Esophagus squamous epithelium (tissue), 5 donors: ENCODE measurements at regions not wholly inside any gene's neighbourhood (a gene's known extent, or its start where the extent isn't known, plus 50 kb on each side); places are given as distances from the start of the nearest gene placed in this dataset.

Experiments
- DNase-seq: peaks from one replicate; lab custom pipeline; 2025; lab: John Stamatoyannopoulos, UW
- H3K27ac ChIP-seq, 4 donors: fragments of 200-600 bp; sonication (generic); one replicate each; pipeline ENCODE4 v1.5.1; 2016 to 2019; ENCODE audit warnings: mild to moderate bottlenecking in 1 of 4
- H3K27me3 ChIP-seq, 4 donors: fragments of 200-600 bp; sonication (generic); 1 replicate in 3 of 4; 2 replicates in 1 of 4; pipeline versions ENCODE4 v1.5.1 to v1.6.0; 2017 to 2021; ENCODE audit warnings: antibody characterized with exemption in 1 of 4
- H3K36me3 ChIP-seq, 3 donors: fragments of 200-600 bp; sonication (generic); one replicate each; pipeline ENCODE4 v1.5.1; 2016 to 2019
- H3K4me1 ChIP-seq, 3 donors: fragments of 200-600 bp; sonication (generic); one replicate each; pipeline ENCODE4 v1.5.1; 2017 to 2019
- H3K4me3 ChIP-seq, 4 donors: fragments of 200-600 bp; sonication (generic); 1 replicate in 3 of 4; 2 replicates in 1 of 4; pipeline ENCODE4 v1.5.1; 2016 to 2019; ENCODE audit warnings: mild to moderate bottlenecking in 2 of 4, moderate library complexity in 1 of 4
- H3K9me3 ChIP-seq, 3 donors: fragments of 200-600 bp; sonication (generic); one replicate each; pipeline ENCODE4 v1.5.1; 2016 to 2019
- POLR2A ChIP-seq, 4 donors: fragments of 450-650 bp; IDR thresholded peaks; one replicate each; pipeline ENCODE4 v1.6.1; 2017; ENCODE audit warnings: antibody characterized with exemption in 4 of 4, mild to moderate bottlenecking in 4 of 4, moderate library complexity in 3 of 4
- WGBS, 2 donors: methylation state at CpG; one replicate each; pipeline ENCODE4 v1.1.5; 2018; 5-methylcytosine and 5-hydroxymethylcytosine counted together
- intact Hi-C: fragments of 100-400 bp; cut with DNase I; formaldehyde crosslinking; loops from one replicate; pipeline ENCODE4 v1.15.0; 2022
- TF ChIP-seq, protein P1 (sequence below), 6 experiments: fragments of 450-650 bp in 4 of 6; fragments of 200-600 bp in 2 of 6; sonication (generic) in 2 of 6; IDR thresholded peaks; one replicate each; pipeline ENCODE4 v1.5.1; 2016 to 2019; ENCODE audit warnings: antibody characterized with exemption in 6 of 6, mild to moderate bottlenecking in 4 of 6, moderate library complexity in 4 of 6
- donor health status: DM: yes; HTN: yes; CAD: no.

GRCh38 chr10:59082249-59082648, 94.2 kb upstream of the PHYHIPL start:
- no peak overlapping the region for H3K4me3 ChIP-seq
- no peaks in the 10 kb centered on the region for H3K9me3 ChIP-seq
- H3K27me3 ChIP-seq: no peaks in the 10 kb centered on the region
- H3K27ac ChIP-seq: no peak overlapping the region
- no peak for DNase-seq
- intact Hi-C loops: no loop called here
- 58 to 77% methylated on average over 3 of the region's 3 CpGs for WGBS, 2 donors
- H3K4me1 ChIP-seq: peaks cover 0 to 37% (median 0%) of the 10 kb centered on the region in 3 donors
- H3K36me3 ChIP-seq: no peaks in the 10 kb centered on the region
- no peak for TF ChIP-seq POLR2A (IDR thresholded peaks at IDR 0.05)

DNA sequence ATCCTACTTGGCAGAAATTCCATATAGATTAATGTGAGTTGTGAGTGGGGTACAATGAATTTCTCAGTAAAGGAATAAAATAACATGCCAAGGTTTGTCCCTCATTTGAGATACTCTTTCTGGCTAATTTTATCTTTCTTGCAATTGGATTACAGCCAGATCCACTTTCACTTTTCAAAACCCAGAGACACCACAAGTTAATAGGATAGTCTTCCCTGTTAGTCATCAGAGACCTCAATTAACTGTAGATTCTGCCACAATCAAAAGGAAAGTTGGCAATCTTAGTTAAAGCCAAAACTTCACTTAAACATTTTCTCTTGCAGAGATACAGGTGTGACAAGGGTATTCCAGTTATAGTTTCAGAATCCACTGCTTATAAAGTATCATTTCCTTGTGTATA, 91.4 kb upstream of the PHYHIPL start:
- H3K36me3 ChIP-seq: no peaks in the 10 kb centered on the region
- H3K9me3 ChIP-seq: no peaks in the 10 kb centered on the region
- H3K27ac ChIP-seq: no peak overlapping the region
- TF ChIP-seq, protein P1, sequence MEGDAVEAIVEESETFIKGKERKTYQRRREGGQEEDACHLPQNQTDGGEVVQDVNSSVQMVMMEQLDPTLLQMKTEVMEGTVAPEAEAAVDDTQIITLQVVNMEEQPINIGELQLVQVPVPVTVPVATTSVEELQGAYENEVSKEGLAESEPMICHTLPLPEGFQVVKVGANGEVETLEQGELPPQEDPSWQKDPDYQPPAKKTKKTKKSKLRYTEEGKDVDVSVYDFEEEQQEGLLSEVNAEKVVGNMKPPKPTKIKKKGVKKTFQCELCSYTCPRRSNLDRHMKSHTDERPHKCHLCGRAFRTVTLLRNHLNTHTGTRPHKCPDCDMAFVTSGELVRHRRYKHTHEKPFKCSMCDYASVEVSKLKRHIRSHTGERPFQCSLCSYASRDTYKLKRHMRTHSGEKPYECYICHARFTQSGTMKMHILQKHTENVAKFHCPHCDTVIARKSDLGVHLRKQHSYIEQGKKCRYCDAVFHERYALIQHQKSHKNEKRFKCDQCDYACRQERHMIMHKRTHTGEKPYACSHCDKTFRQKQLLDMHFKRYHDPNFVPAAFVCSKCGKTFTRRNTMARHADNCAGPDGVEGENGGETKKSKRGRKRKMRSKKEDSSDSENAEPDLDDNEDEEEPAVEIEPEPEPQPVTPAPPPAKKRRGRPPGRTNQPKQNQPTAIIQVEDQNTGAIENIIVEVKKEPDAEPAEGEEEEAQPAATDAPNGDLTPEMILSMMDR (IDR thresholded peaks at IDR 0.05): no peak
- no peak for TF ChIP-seq POLR2A (IDR thresholded peaks at IDR 0.05)
- intact Hi-C loops: no loop called here
- H3K4me3 ChIP-seq: no peak overlapping the region
- H3K4me1 ChIP-seq: peaks cover 0 to 20% (median 0%) of the 10 kb centered on the region in 3 donors
- no peaks in the 10 kb centered on the region for H3K27me3 ChIP-seq
- no peak for DNase-seq

- H3K36me3 ChIP-seq: no peaks in the 10 kb centered on the region
- TF ChIP-seq POLR2A (IDR thresholded peaks at IDR 0.05): no peak
- H3K4me1 ChIP-seq: peaks cover 0 to 14% (median 0%) of the 10 kb centered on the region in 3 donors
- DNase-seq: no peak
- H3K9me3 ChIP-seq: no peaks in the 10 kb centered on the region
- no peak overlapping the region for H3K27ac ChIP-seq
- no peak overlapping the region for H3K4me3 ChIP-seq
- no peaks in the 10 kb centered on the region for H3K27me3 ChIP-seq
- intact Hi-C loops: no loop called here
- 68 to 71% methylated on average over 6 of the region's 6 CpGs for WGBS, 2 donors
Measured at GRCh38 chr10:59085711-59086502, 90.5 kb upstream of the PHYHIPL start.

DNA sequence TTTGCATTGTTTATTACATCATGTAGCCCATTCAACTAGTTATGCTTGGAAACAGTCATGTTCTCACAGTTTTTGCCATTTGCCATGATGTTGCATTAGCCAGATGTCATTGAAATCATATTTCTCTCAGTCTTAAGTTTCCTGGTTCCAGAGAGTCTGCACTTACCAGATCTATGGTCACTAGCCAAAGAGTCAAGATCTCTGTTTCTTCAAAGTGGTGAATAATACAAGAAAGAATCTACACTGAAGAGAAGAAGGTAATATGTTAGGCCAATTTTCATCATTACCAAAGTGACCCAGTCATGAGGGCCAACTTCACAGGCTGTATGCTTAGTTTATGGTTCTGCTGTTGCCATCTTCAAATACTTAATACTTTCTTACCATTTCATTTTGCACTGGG, 89.0 kb upstream of the PHYHIPL start:
- Histone ChIP-seq H3K27ac (no peak overlapping the region), H3K36me3 (no peaks in the 10 kb centered on the region), H3K4me3 (no peak overlapping the region), H3K4me1 (peaks cover 0 to 10% (median 0%) of the 10 kb centered on the region in 3 donors), H3K9me3 (no peaks in the 10 kb centered on the region), H3K27me3 (no peaks in the 10 kb centered on the region)
- TF ChIP-seq, protein P1 (IDR thresholded peaks at IDR 0.05): no peak
- no peak for TF ChIP-seq POLR2A (IDR thresholded peaks at IDR 0.05)
- intact Hi-C loops: no loop called here
- no peak for DNase-seq

DNA sequence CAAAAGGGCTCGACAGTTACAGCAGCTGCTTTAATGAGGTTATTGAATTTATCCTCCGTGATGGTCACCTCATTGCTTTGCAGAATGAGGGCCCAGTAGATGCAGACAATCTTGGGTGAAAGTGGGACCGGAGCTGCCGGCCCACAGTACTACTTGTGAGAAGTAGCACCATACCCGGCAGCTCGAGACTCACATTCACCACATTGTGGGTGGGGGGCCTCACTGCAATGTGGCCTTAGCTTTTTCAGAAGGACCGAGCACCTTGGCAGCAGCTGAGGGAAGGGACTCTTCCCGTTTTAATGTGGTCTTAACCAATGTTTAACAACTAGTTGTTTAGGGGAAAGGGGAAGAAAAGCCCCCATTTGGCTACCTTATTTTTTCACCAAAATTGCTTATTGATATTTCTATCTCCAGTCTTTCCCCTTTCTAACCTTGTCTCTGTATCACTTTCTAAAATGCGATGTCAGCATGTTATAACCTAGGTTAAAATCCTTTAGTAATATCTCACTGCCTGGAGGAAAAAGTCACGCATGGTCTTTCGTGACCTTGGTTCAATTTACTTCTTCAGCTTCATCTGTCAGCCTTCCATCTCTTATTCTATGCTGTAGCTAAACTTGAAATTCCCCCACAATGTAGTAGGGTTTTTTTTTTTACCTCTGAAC, 87.4 kb upstream of the PHYHIPL start:
- H3K36me3 ChIP-seq: no peaks in the 10 kb centered on the region
- no peaks in the 10 kb centered on the region for H3K27me3 ChIP-seq
- no peak for DNase-seq
- H3K4me1 ChIP-seq: peaks cover 0 to 18% (median 0%) of the 10 kb centered on the region in 3 donors
- no peak overlapping the region for H3K4me3 ChIP-seq
- TF ChIP-seq POLR2A (IDR thresholded peaks at IDR 0.05): no peak
- TF ChIP-seq, protein P1 (IDR thresholded peaks at IDR 0.05): no peak
- intact Hi-C loops: no loop called here
- no peak overlapping the region for H3K27ac ChIP-seq
- no peaks in the 10 kb centered on the region for H3K9me3 ChIP-seq
- 84% methylated on average over 5 to 9 of the region's 11 CpGs for WGBS, 2 donors
